Naive thymus-derived CD4-positive, alpha-beta T cell (primary cell): ENCODE measurements at regions not wholly inside any gene's neighbourhood (a gene's known extent, or its start where the extent isn't known, plus 50 kb on each side); places are given as distances from the start of the nearest gene placed in this dataset.

Experiments
- ATAC-seq: fragments of 150-1000 bp; cut with Tn5 transposase; 2 replicates; pipeline ENCODE4 v1.10.0; 2021; ENCODE audit warnings: mild to moderate bottlenecking, moderate library complexity
- CTCF ChIA-PET: fragments of 350-600 bp; sonication (Branson Sonifier 250); formaldehyde crosslinking; loops from one replicate; lab custom pipeline; 2021; ENCODE audit warnings: antibody characterized with exemption; lab: Charles Lee
- POLR2A ChIA-PET: fragments of 350-600 bp; sonication (Branson Sonifier 250); formaldehyde crosslinking; loops from one replicate; lab custom pipeline; 2021; ENCODE audit warnings: antibody characterized with exemption, inconsistent platforms; lab: Charles Lee
- DNase-seq, 9 donors: peaks; one replicate each; pipeline versions ENCODE4 v3.0.0 to v3.0.0-alpha.2; 2020 to 2022; ENCODE audit warnings: mixed read lengths in 1 of 9
- H3K27ac ChIP-seq: one replicate; pipeline ENCODE4 v1.7.0; 2013; ENCODE audit warnings: mild to moderate bottlenecking, low read depth, low read length, moderate library complexity
- H3K27me3 ChIP-seq, 2 donors: one replicate each; pipeline ENCODE4 v1.7.0; 2013; ENCODE audit warnings: low read length in 2 of 2, mild to moderate bottlenecking in 2 of 2, moderate library complexity in 2 of 2; ENCODE audit not compliant: control insufficient read depth in 2 of 2, insufficient read depth in 2 of 2
- H3K36me3 ChIP-seq, 3 experiments: 1 replicate in 2 of 3; 2 replicates in 1 of 3; pipeline ENCODE4 v1.7.0; 2013; ENCODE audit warnings: low read length in 3 of 3, mild to moderate bottlenecking in 3 of 3, moderate library complexity in 1 of 3; ENCODE audit not compliant: insufficient read depth in 3 of 3, control insufficient read depth in 2 of 3
- H3K4me1 ChIP-seq, 2 donors: one replicate each; pipeline ENCODE4 v1.7.0; 2013; ENCODE audit warnings: low read length in 2 of 2, mild to moderate bottlenecking in 2 of 2, moderate library complexity in 1 of 2; ENCODE audit not compliant: control insufficient read depth in 2 of 2, insufficient read depth in 2 of 2
- H3K4me3 ChIP-seq: 2 replicates; pipeline ENCODE4 v1.7.0; 2013; ENCODE audit warnings: mild to moderate bottlenecking, low read length
- H3K9me3 ChIP-seq, 3 experiments: 1 replicate in 2 of 3; 2 replicates in 1 of 3; pipeline ENCODE4 v1.7.0; 2013; ENCODE audit warnings: low read length in 3 of 3; ENCODE audit not compliant: control insufficient read depth in 2 of 3
- H3K27ac Mint-ChIP-seq, 9 donors: one replicate each; pipeline ENCODE4 v1.8.0; 2020 to 2022; ENCODE audit warnings: mixed read lengths in 9 of 9, mild to moderate bottlenecking in 8 of 9, moderate library complexity in 5 of 9, inconsistent platforms in 2 of 9
- H3K27me3 Mint-ChIP-seq, 5 donors: one replicate each; pipeline ENCODE4 v1.8.0; 2021 to 2022; ENCODE audit warnings: mixed read lengths in 5 of 5, mild to moderate bottlenecking in 1 of 5
- H3K36me3 Mint-ChIP-seq, 5 donors: one replicate each; pipeline ENCODE4 v1.8.0; 2020 to 2022; ENCODE audit warnings: mixed read lengths in 5 of 5, mild to moderate bottlenecking in 3 of 5, inconsistent platforms in 1 of 5
- H3K4me1 Mint-ChIP-seq, 7 donors: one replicate each; pipeline ENCODE4 v1.8.0; 2020 to 2022; ENCODE audit warnings: mixed read lengths in 7 of 7, mild to moderate bottlenecking in 3 of 7, inconsistent platforms in 1 of 7
- H3K4me3 Mint-ChIP-seq, 10 donors: one replicate each; pipeline ENCODE4 v1.8.0; 2020 to 2022; ENCODE audit warnings: mild to moderate bottlenecking in 10 of 10, mixed read lengths in 10 of 10, moderate library complexity in 6 of 10, inconsistent platforms in 2 of 10
- H3K9me3 Mint-ChIP-seq, 11 donors: one replicate each; pipeline ENCODE4 v1.8.0; 2020 to 2022; ENCODE audit warnings: mixed read lengths in 11 of 11, mild to moderate bottlenecking in 4 of 11, inconsistent platforms in 1 of 11, moderate library complexity in 1 of 11
- intact Hi-C, 2 donors: fragments of 100-400 bp; cut with micrococcal nuclease; formaldehyde crosslinking; loops; one replicate each; pipeline ENCODE4 v1.15.1; 2023

DNA sequence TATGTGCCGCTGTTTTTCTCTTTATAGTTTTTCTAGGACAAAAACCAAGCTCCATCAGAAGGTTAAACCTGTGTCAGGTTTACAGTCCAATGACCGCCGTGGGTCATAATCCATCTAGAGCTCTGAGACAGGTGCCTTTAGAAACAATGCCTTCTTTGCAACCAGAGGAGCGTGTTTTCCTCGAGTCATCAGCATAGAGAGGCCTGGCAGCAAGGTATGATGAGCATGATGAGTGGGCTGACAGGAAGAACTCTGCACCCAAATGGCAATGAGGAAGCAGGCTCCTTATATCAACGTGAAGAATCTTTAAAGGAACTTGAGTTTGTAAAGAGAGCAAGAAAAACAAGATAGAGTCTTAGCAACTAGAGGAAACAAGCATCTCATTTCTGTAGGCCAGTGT, 60.5 kb upstream of the NUDT4 start:
- H3K27ac ChIP-seq, result no peak overlapping the region
- Mint-ChIP-seq H3K36me3 (no peaks in the 10 kb centered on the region), H3K27ac (peak overlapping the region in 1 of 9 donors; percentile 80), H3K4me3 (no peak overlapping the region), H3K9me3 (peaks cover 0 to 2% (median 0%) of the 10 kb centered on the region in 11 donors), H3K27me3 (peaks cover 0 to 2% (median 0%) of the 10 kb centered on the region in 5 donors), H3K4me1 (peaks cover 5 to 16% (median 12%) of the 10 kb centered on the region in 7 donors)
- DNase-seq (peak in 3 of 9 donors; percentile 14 to 26 (median 18)), ATAC-seq (peak; percentile 47)
- no peak overlapping the region for H3K4me3 ChIP-seq
- no peaks in the 10 kb centered on the region for H3K27me3 ChIP-seq
- intact Hi-C loops, result no loop called here
- no peaks in the 10 kb centered on the region for H3K4me1 ChIP-seq
- ChIA-PET CTCF (no interaction called here), POLR2A (no interaction called here)
- H3K36me3 ChIP-seq, result no peaks in the 10 kb centered on the region
- no peaks in the 10 kb centered on the region for H3K9me3 ChIP-seq

DNA sequence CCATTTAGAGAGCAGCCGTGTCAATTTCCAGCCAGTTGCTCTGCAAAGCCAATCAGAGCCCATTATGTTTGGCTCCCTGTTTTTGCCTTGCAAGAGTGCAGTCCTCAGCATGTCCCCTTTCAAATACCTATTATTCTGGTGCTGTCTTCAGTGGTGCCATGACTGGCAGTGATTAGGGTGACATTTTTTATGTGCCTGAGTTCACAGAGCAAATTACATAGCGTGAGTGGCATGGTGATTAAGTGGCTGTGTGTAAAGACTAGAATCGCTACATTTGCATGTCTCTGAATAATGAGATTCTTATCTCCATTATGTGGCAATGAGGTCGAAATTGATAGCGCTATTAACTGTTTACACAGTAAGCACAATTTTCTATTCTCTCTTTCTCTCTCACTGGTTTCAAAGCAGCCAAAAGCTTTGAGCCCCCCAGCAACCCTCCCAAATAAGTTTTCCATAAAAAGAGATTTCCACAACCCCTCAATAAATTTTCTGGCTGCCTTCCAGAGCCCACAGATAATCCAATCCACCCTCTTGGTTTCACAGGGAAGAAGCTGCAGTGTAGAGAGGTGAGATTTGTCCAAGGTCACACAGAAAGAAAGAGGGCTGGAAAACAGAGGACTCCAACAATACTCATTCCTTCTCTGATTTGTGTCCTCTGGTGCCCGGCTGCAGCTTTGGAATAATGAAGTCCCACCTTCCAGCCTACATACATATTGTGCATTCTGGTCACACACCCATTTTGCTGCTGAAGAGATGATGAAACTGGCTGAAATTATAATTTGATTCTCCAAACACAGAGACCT, 58.8 kb upstream of the NUDT4 start:
- H3K27me3 Mint-ChIP-seq, result peaks cover 0 to 2% (median 0%) of the 10 kb centered on the region in 5 donors
- no peaks in the 10 kb centered on the region for H3K9me3 ChIP-seq
- H3K4me3 ChIP-seq, result no peak overlapping the region
- DNase-seq (no peak), ATAC-seq (no peak)
- intact Hi-C loops, result no loop called here
- H3K36me3 Mint-ChIP-seq, result no peaks in the 10 kb centered on the region
- H3K4me1 ChIP-seq, result no peaks in the 10 kb centered on the region
- peaks cover 5 to 18% (median 12%) of the 10 kb centered on the region in 7 donors for H3K4me1 Mint-ChIP-seq
- no peak overlapping the region for H3K4me3 Mint-ChIP-seq
- H3K27ac Mint-ChIP-seq, result no peak overlapping the region
- no peak overlapping the region for H3K27ac ChIP-seq
- POLR2A ChIA-PET, result no interaction called here
- H3K9me3 Mint-ChIP-seq, result peaks cover 0 to 2% (median 0%) of the 10 kb centered on the region in 11 donors
- CTCF ChIA-PET, result no interaction called here
- H3K36me3 ChIP-seq, result no peaks in the 10 kb centered on the region
- no peaks in the 10 kb centered on the region for H3K27me3 ChIP-seq

DNA sequence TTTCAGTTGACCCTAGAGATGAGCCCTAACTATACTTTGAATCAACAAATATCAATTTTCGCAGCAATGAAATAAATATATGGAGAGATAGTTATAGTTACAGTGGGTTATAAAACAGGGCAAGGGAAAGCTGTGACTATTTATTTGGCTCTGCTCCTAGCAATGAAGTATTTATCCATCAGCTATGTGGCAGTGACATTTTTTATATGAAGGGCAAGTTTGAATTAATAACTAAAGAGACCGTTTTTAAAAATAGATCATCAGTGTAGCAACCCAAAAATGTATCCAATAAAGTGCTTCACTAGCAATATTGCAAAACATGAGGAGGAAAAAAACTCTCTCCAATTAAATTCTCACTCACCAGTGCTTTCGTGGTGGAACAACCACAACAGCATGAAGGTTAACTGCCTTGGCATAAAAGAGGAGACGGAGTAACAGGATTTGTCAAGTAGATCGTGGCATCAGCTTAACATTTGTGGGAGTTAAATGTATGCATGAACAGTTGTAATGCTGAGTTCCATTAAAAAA, 58.1 kb upstream of the NUDT4 start:
- intact Hi-C loops, result no loop called here
- no peaks in the 10 kb centered on the region for H3K9me3 ChIP-seq
- no peaks in the 10 kb centered on the region for H3K36me3 Mint-ChIP-seq
- H3K27me3 Mint-ChIP-seq, result peaks cover 0 to 2% (median 0%) of the 10 kb centered on the region in 5 donors
- ATAC-seq, result no peak
- H3K27ac ChIP-seq, result no peak overlapping the region
- DNase-seq, result no peak
- POLR2A ChIA-PET, result no interaction called here
- H3K36me3 ChIP-seq, result no peaks in the 10 kb centered on the region
- CTCF ChIA-PET, result no interaction called here
- no peaks in the 10 kb centered on the region for H3K9me3 Mint-ChIP-seq
- no peaks in the 10 kb centered on the region for H3K27me3 ChIP-seq
- H3K4me1 Mint-ChIP-seq, result peaks cover 5 to 18% (median 12%) of the 10 kb centered on the region in 7 donors
- H3K27ac Mint-ChIP-seq, result no peak overlapping the region
- no peak overlapping the region for H3K4me3 Mint-ChIP-seq
- no peak overlapping the region for H3K4me3 ChIP-seq
- no peaks in the 10 kb centered on the region for H3K4me1 ChIP-seq

DNA sequence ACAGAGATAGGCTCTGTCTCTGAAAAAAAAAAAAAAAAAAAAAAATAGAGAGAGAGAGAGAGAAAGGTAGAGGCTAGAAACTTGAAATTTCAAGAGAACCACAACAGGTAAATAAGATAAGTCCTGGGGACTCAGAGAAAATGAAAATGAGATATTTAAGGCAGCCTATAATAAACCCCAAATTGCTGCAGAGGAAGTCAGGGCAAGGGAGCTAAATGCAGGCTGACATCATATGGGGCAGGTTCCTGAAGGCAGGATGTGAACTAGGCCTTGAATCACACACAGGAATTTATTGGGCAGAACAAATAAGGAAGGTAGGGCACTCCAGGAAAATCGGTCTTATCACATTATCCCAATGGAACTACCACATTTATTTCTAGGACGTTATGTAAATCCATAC, 54.9 kb upstream of the NUDT4 start:
- no peak overlapping the region for H3K4me3 Mint-ChIP-seq
- no peak overlapping the region for H3K27ac Mint-ChIP-seq
- peaks cover 0 to 2% (median 0%) of the 10 kb centered on the region in 5 donors for H3K27me3 Mint-ChIP-seq
- ChIA-PET CTCF (no interaction called here), POLR2A (interaction anchor here (0.6 kb wide), 1 partner anchor 335 kb away, joined by 6 read pairs; no protein-coding TSS in a partner anchor)
- no peaks in the 10 kb centered on the region for H3K27me3 ChIP-seq
- H3K4me3 ChIP-seq, result no peak overlapping the region
- H3K9me3 ChIP-seq, result no peaks in the 10 kb centered on the region
- intact Hi-C loops, result no loop called here
- no peaks in the 10 kb centered on the region for H3K4me1 ChIP-seq
- no peaks in the 10 kb centered on the region for H3K9me3 Mint-ChIP-seq
- H3K27ac ChIP-seq, result no peak overlapping the region
- H3K36me3 Mint-ChIP-seq, result no peaks in the 10 kb centered on the region
- no peak for DNase-seq
- peaks cover 0 to 4% (median 0%) of the 10 kb centered on the region in 7 donors for H3K4me1 Mint-ChIP-seq
- no peaks in the 10 kb centered on the region for H3K36me3 ChIP-seq
- ATAC-seq, result no peak

DNA sequence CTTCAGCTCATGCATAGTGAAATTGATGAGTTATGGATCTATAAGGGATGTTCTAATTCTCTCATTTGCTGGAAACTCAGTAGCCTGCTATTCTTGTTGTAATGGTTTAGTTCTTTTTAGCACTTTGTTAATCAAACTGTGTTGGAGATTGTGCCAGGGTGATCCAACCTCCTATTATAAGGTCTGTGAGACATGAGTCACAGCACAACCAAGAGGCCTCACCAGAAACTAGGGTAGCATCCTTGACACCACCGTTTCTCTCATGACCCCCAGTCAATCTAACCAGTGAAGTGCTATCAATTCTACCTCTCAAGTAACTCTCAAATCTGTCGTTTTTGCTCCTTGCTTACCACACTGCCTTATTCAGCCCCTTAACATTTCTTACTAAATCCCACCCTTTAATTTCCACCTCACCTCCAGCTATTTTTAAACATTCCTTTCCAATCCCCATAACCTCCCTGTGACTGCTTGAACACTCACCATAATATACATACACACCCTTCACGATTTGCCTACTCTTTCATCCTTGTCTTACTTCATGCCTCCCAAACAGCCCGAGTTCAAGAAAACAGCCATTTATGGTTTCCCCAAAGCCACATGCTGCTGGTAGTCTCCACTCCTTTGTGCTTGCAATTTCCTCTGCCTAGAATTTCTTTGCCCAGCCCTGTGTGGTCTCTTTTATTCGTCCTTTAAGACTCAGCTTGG, 53.9 kb upstream of the NUDT4 start:
- no peak overlapping the region for H3K4me3 ChIP-seq
- no peak overlapping the region for H3K27ac ChIP-seq
- peaks cover 0 to 2% (median 0%) of the 10 kb centered on the region in 5 donors for H3K27me3 Mint-ChIP-seq
- DNase-seq, result no peak
- POLR2A ChIA-PET, result no interaction called here
- H3K9me3 ChIP-seq, result no peaks in the 10 kb centered on the region
- ATAC-seq, result no peak
- no peaks in the 10 kb centered on the region for H3K4me1 ChIP-seq
- intact Hi-C loops, result no loop called here
- H3K9me3 Mint-ChIP-seq, result no peaks in the 10 kb centered on the region
- H3K36me3 ChIP-seq, result no peaks in the 10 kb centered on the region
- H3K36me3 Mint-ChIP-seq, result no peaks in the 10 kb centered on the region
- H3K4me3 Mint-ChIP-seq, result no peak overlapping the region
- H3K27me3 ChIP-seq, result no peaks in the 10 kb centered on the region
- H3K4me1 Mint-ChIP-seq, result peaks cover 0 to 4% (median 0%) of the 10 kb centered on the region in 7 donors
- H3K27ac Mint-ChIP-seq, result no peak overlapping the region
- CTCF ChIA-PET, result no interaction called here

DNA sequence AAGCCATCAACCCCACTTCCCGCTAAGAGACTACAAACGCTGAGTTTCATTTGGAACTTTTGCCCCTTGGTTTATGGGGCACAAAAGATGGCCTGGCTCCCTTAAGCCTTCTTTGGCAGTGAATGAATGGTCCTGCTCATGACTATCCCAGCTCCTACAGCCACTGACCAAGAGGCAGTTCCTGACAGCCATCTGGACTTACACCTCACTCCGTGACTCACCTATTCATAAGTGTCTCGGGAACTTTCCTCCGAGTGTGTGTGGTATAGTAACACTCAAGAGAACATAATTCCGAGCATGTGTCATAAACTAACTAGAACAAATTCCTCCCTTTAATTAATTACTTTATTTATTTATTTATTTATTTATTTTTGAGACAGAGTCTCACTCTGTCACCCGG, 51.9 kb upstream of the NUDT4 start:
- Mint-ChIP-seq H3K36me3 (no peaks in the 10 kb centered on the region), H3K4me3 (no peak overlapping the region), H3K4me1 (peaks cover 0 to 4% (median 0%) of the 10 kb centered on the region in 7 donors), H3K27me3 (no peaks in the 10 kb centered on the region), H3K9me3 (no peaks in the 10 kb centered on the region), H3K27ac (no peak overlapping the region)
- ChIA-PET CTCF (no interaction called here), POLR2A (no interaction called here)
- intact Hi-C loops, result no loop called here
- Histone ChIP-seq H3K36me3 (no peaks in the 10 kb centered on the region), H3K9me3 (no peaks in the 10 kb centered on the region), H3K27me3 (no peaks in the 10 kb centered on the region), H3K4me3 (no peak overlapping the region), H3K4me1 (no peaks in the 10 kb centered on the region), H3K27ac (no peak overlapping the region)
- no peak for ATAC-seq
- no peak for DNase-seq
